Stomach (tissue), 4 donors: ENCODE measurements at regions not wholly inside any gene's neighbourhood (a gene's known extent, or its start where the extent isn't known, plus 50 kb on each side); places are given as distances from the start of the nearest gene placed in this dataset.

Experiments
- EP300 ChIP-seq: sonication (generic); formaldehyde crosslinking; IDR thresholded peaks from one replicate; pipeline ENCODE4 v1.6.1; 2017; ENCODE audit warnings: antibody characterized with exemption
- POLR2A ChIP-seq, 4 donors: fragments of 450-650 bp; IDR thresholded peaks; one replicate each; pipeline ENCODE4 v1.6.1; 2016; ENCODE audit warnings: antibody characterized with exemption in 4 of 4, control low read depth in 2 of 4, mild to moderate bottlenecking in 1 of 4, moderate library complexity in 1 of 4
- POLR2AphosphoS5 ChIP-seq, 3 donors: sonication (generic); formaldehyde crosslinking; IDR thresholded peaks; one replicate each; pipeline ENCODE4 v1.6.1; 2016; ENCODE audit warnings: antibody characterized with exemption in 3 of 3
- TF ChIP-seq, protein P1 (sequence below), 7 experiments: fragments of 450-650 bp in 4 of 7; fragments of 200-600 bp in 3 of 7; sonication (generic) in 3 of 7; IDR thresholded peaks; one replicate each; pipeline ENCODE4 v1.5.1; 2016 to 2019; ENCODE audit warnings: antibody characterized with exemption in 7 of 7, control low read depth in 2 of 7, mild to moderate bottlenecking in 1 of 7

DNA sequence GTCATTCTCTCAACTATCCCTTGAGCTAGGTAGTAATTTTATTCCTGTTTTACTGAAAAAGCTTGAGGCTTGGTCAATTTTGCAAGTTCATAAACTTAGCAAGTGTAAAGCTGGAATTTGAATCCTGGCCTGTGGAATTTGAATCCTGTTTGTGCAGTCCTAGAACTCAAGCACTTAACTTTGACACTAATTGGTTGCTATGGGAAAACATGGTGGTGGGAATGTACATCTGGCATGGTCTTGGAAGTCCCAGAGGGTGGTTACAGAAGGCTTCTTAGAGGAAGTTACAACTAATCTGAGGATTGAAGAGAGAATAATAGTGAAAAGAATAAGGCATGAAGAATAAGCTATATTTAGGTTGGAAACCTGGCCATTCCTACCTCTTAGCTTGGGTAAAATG lies 66.5 kb upstream of the LIN7C start:
- TF ChIP-seq, protein P1, sequence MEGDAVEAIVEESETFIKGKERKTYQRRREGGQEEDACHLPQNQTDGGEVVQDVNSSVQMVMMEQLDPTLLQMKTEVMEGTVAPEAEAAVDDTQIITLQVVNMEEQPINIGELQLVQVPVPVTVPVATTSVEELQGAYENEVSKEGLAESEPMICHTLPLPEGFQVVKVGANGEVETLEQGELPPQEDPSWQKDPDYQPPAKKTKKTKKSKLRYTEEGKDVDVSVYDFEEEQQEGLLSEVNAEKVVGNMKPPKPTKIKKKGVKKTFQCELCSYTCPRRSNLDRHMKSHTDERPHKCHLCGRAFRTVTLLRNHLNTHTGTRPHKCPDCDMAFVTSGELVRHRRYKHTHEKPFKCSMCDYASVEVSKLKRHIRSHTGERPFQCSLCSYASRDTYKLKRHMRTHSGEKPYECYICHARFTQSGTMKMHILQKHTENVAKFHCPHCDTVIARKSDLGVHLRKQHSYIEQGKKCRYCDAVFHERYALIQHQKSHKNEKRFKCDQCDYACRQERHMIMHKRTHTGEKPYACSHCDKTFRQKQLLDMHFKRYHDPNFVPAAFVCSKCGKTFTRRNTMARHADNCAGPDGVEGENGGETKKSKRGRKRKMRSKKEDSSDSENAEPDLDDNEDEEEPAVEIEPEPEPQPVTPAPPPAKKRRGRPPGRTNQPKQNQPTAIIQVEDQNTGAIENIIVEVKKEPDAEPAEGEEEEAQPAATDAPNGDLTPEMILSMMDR (IDR thresholded peaks at IDR 0.05) = no peak
- TF ChIP-seq EP300 = no peak
- no peak for TF ChIP-seq POLR2A (IDR thresholded peaks at IDR 0.05)
- no peak for TF ChIP-seq POLR2AphosphoS5 (IDR thresholded peaks at IDR 0.05)
